ENCODE measurements at regions not wholly inside any gene's neighbourhood (a gene's known extent, or its start where the extent isn't known, plus 50 kb on each side); places are given as distances from the start of the nearest gene placed in this dataset.

DNA sequence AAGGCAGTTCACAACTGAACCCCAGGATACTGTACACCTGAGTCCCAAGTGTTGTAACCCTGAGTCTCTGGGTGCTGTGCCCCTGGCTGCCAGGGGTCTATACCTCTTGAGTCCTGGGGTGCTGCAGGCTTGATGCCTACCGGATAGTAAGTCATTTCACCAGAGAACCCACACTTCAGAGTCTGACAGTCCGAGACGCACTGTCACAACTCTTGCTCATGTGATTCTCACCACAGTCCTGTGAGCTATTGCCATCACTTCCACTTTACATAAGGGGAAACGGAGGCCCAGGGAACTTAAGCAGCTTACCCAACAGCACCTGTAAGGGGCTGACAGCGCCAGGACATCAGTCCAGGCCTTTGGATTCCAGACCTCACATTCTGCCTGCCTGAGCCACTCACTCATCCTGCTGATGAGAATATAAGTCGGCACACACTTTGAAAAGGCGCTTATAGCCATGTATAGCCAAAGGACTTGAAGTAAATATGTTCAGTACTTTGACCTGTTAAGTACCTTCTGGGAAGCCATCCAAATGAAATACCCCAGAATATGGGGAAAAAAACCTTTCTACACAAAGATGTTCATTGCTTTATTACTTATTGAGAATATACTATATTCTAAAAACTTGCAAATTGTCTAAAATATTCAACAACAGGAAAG is 180.7 kb upstream of the ID2 start:
- Mint-ChIP-seq H3K4me3 (no peak overlapping the region), H3K4me1 (peaks cover 22% of the 10 kb centered on the region), H3K36me3 (no peaks in the 10 kb centered on the region), H3K27me3 (ENCODE audit: insufficient read depth, low read depth) (peaks cover 4% of the 10 kb centered on the region), H3K27ac (no peak overlapping the region), H3K9me3 (no peaks in the 10 kb centered on the region)
- no peaks in the 10 kb centered on the region for H3K79me2 ChIP-seq (ENCODE audit: low read depth)
- H3K4me1 ChIP-seq: peaks cover 19% of the 10 kb centered on the region
- TF ChIP-seq EZH2phosphoT487 (IDR thresholded peaks at IDR 0.05) (no peak), EZH2 (IDR thresholded peaks at IDR 0.05) (no peak)
- TF ChIP-seq, protein P1, sequence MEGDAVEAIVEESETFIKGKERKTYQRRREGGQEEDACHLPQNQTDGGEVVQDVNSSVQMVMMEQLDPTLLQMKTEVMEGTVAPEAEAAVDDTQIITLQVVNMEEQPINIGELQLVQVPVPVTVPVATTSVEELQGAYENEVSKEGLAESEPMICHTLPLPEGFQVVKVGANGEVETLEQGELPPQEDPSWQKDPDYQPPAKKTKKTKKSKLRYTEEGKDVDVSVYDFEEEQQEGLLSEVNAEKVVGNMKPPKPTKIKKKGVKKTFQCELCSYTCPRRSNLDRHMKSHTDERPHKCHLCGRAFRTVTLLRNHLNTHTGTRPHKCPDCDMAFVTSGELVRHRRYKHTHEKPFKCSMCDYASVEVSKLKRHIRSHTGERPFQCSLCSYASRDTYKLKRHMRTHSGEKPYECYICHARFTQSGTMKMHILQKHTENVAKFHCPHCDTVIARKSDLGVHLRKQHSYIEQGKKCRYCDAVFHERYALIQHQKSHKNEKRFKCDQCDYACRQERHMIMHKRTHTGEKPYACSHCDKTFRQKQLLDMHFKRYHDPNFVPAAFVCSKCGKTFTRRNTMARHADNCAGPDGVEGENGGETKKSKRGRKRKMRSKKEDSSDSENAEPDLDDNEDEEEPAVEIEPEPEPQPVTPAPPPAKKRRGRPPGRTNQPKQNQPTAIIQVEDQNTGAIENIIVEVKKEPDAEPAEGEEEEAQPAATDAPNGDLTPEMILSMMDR (IDR thresholded peaks at IDR 0.05): no peak
- no peaks in the 10 kb centered on the region for H4K20me1 ChIP-seq (ENCODE audit: low read depth)
- H3F3A ChIP-seq (ENCODE audit: low read depth): peaks cover 10% of the 10 kb centered on the region
- H2AFZ ChIP-seq (replicated peaks): no peak overlapping the region
- H3K9me3 ChIP-seq (ENCODE audit: low read depth): no peaks in the 10 kb centered on the region
- no peak for DNase-seq (ENCODE audit: low spot score)
- no peaks in the 10 kb centered on the region for H3K36me3 ChIP-seq
- no peaks in the 10 kb centered on the region for H3K27me3 ChIP-seq
- H3K4me3 ChIP-seq: no peak overlapping the region
- H3K27ac ChIP-seq: no peak overlapping the region
- H3K4me2 ChIP-seq: no peak overlapping the region
- H3K9ac ChIP-seq: no peak overlapping the region

DNA sequence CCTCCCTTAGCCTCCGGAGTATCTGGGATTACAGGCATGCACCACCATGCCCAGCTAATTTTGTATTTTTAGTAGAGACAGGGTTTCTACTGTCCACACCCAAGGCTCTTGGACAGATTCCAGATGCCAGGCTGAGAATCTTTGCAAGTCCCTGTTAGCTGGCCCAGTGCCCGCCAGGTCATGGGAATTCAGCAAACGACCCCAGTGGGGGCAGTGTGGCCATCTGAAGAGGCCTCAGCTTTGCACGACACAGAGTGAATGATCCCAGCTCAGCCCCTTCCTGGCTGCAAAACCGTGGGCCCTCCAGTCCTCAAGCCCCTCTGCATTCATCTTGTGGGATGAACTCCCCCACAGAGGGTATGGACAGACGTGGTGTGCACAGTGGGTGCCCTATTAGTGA is 179.5 kb upstream of the ID2 start:
- Histone ChIP-seq H3K9ac (no peak overlapping the region), H3K36me3 (no peaks in the 10 kb centered on the region), H3K9me3 (ENCODE audit: low read depth) (no peaks in the 10 kb centered on the region), H3K4me3 (no peak overlapping the region), H3K27me3 (no peaks in the 10 kb centered on the region), H3K4me2 (no peak overlapping the region), H3F3A (ENCODE audit: low read depth) (peaks cover 10% of the 10 kb centered on the region), H4K20me1 (ENCODE audit: low read depth) (no peaks in the 10 kb centered on the region), H3K79me2 (ENCODE audit: low read depth) (no peaks in the 10 kb centered on the region), H2AFZ (replicated peaks) (no peak overlapping the region), H3K4me1 (peaks cover 19% of the 10 kb centered on the region), H3K27ac (no peak overlapping the region)
- TF ChIP-seq EZH2phosphoT487 (IDR thresholded peaks at IDR 0.05) (no peak), EZH2 (IDR thresholded peaks at IDR 0.05) (no peak)
- TF ChIP-seq, protein P1 (IDR thresholded peaks at IDR 0.05): no peak
- Mint-ChIP-seq H3K4me3 (no peak overlapping the region), H3K9me3 (peaks cover 4% of the 10 kb centered on the region), H3K4me1 (peaks cover 24% of the 10 kb centered on the region), H3K27me3 (ENCODE audit: insufficient read depth, low read depth) (peaks cover 4% of the 10 kb centered on the region), H3K36me3 (no peaks in the 10 kb centered on the region), H3K27ac (no peak overlapping the region)
- DNase-seq (ENCODE audit: low spot score): no peak

DNA sequence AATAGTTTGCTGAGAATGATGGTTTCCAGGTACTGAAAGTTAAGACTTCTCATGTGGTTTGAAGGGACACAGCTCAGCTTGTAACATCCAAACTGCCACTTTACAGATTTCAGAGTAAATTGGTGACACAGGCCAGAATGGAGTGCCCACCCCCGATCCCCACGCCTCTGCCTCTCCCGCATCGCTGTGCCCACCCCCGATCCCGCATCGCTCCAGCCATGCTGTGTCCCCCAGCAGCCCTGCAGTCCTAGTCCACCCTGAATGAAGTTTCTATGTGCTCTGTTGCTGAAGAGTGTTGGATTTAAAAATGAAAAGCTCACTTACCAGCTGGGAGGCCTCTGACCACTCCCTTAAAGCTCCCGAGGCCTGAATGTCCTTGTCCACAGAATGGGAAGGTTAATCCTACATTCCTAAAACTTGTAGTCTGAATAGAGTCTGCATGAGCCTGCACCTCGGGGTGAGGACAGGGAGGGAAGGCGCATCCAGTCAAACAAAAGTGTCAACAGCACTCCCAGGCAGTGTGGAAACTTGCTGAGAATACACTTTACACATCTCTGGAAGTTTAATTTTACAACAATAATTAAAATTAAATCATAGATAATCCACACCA is 176.4 kb upstream of the ID2 start:
- H3K27me3 ChIP-seq: no peaks in the 10 kb centered on the region
- Mint-ChIP-seq H3K4me1 (peaks cover 23% of the 10 kb centered on the region), H3K27ac (peak overlapping the region; percentile 10), H3K36me3 (peaks cover 6% of the 10 kb centered on the region), H3K4me3 (no peak overlapping the region), H3K27me3 (ENCODE audit: insufficient read depth, low read depth) (no peaks in the 10 kb centered on the region), H3K9me3 (peaks cover 19% of the 10 kb centered on the region)
- H3K4me1 ChIP-seq: peaks cover 19% of the 10 kb centered on the region
- no peaks in the 10 kb centered on the region for H4K20me1 ChIP-seq (ENCODE audit: low read depth)
- TF ChIP-seq, protein P1 (IDR thresholded peaks at IDR 0.05): no peak
- no peak for TF ChIP-seq EZH2 (IDR thresholded peaks at IDR 0.05)
- TF ChIP-seq EZH2phosphoT487 (IDR thresholded peaks at IDR 0.05): no peak
- no peak overlapping the region for H2AFZ ChIP-seq (replicated peaks)
- no peak overlapping the region for H3K9ac ChIP-seq
- H3K9me3 ChIP-seq (ENCODE audit: low read depth): no peaks in the 10 kb centered on the region
- no peaks in the 10 kb centered on the region for H3K36me3 ChIP-seq
- peaks cover 10% of the 10 kb centered on the region for H3F3A ChIP-seq (ENCODE audit: low read depth)
- H3K4me3 ChIP-seq: no peak overlapping the region
- DNase-seq (ENCODE audit: low spot score): peak; percentile 59
- peak overlapping the region; percentile 51 for H3K4me2 ChIP-seq
- no peaks in the 10 kb centered on the region for H3K79me2 ChIP-seq (ENCODE audit: low read depth)
- peak overlapping the region; percentile 58 for H3K27ac ChIP-seq
